Heart right ventricle (tissue), 16 donors: ENCODE measurements at regions not wholly inside any gene's neighbourhood (a gene's known extent, or its start where the extent isn't known, plus 50 kb on each side); places are given as distances from the start of the nearest gene placed in this dataset.

Experiments
- ATAC-seq, 8 donors: fragments of 200-7000 bp; cut with Tn5 transposase; one replicate each; pipeline ENCODE4 v1.9.1; 2020; ENCODE audit warnings: mild to moderate bottlenecking in 8 of 8, moderate library complexity in 8 of 8, moderate number of reproducible peaks in 1 of 8
- DNase-seq, 2 donors: peaks; one replicate each; pipeline ENCODE4 v3.0.0-alpha.2; 2020
- H3K27ac ChIP-seq, 10 donors: fragments of 200-600 bp; sonication (generic) in 2 of 10; one replicate each; pipeline versions ENCODE4 v1.5.0 to v1.8.0; 2020 to 2022; ENCODE audit warnings: mild to moderate bottlenecking in 3 of 10
- H3K27me3 ChIP-seq, 7 donors: fragments of 200-600 bp; one replicate each; pipeline ENCODE4 v1.8.0; 2021 to 2022; ENCODE audit warnings: mild to moderate bottlenecking in 2 of 7
- H3K36me3 ChIP-seq, 9 donors: fragments of 200-600 bp; sonication (generic) in 1 of 9; one replicate each; pipeline versions ENCODE4 v1.5.0 to v1.8.0; 2020 to 2022; ENCODE audit warnings: mild to moderate bottlenecking in 2 of 9
- H3K4me1 ChIP-seq, 9 donors: fragments of 200-600 bp; sonication (generic) in 1 of 9; one replicate each; pipeline versions ENCODE4 v1.5.0 to v1.8.0; 2020 to 2022; ENCODE audit warnings: mild to moderate bottlenecking in 4 of 9
- H3K4me3 ChIP-seq, 10 donors: fragments of 200-600 bp; sonication (generic) in 2 of 10; one replicate each; pipeline versions ENCODE4 v1.5.0 to v1.8.0; 2020 to 2022; ENCODE audit warnings: mild to moderate bottlenecking in 7 of 10, moderate library complexity in 2 of 10
- H3K9me3 ChIP-seq, 11 donors: fragments of 200-600 bp in 10 of 11; sonication (generic) in 2 of 11; one replicate each; pipeline versions ENCODE4 v1.5.0 to v1.8.0; 2013 to 2022; ENCODE audit warnings: mild to moderate bottlenecking in 2 of 11, control low read depth in 1 of 11, moderate library complexity in 1 of 11
- CTCF ChIP-seq, 9 donors: fragments of 200-600 bp; sonication (generic) in 2 of 9; IDR thresholded peaks; one replicate each; pipeline versions ENCODE4 v1.5.0 to v1.8.0; 2021 to 2022; ENCODE audit warnings: antibody characterized with exemption in 9 of 9, mild to moderate bottlenecking in 5 of 9, moderate library complexity in 1 of 9
- WGBS, 2 donors: extraction: QIAGEN DNeasy Blood & Tissue Kit; methylation state at CpG; one replicate each; pipeline ENCODE4 v1.1.7; 2013; ENCODE audit warnings: inconsistent platforms in 1 of 2; 5-methylcytosine and 5-hydroxymethylcytosine counted together
- intact Hi-C, 10 donors: fragments of 100-400 bp; cut with DNase I; formaldehyde crosslinking; loops; one replicate each; pipeline versions ENCODE4 v1.11.1 to v1.14.2; 2022
- donor health status: Arrhythmogenic right ventricular cardiomyopathy.
- donor health status: ischemic (EF 13 %, LVEDD 7.1; RV severe dilation, severe dysfunction).
- donor health status: healthy with polysubstance abuse.
- donor health status: DM: no; HTN: yes; CAD: no.
- donor health status: DM: no; HTN: no; CAD: no.
- donor health status: ischemic (EF 25% LVEDD 6.9; RV normal size, moderate dysfunction).
- donor health status: ischemic (EF 25% LVEDD 5.7; RV mildly dilated, moderate dysfunction).
- donor health status: healthy.
- donor health status: DM: yes; HTN: yes; CAD: no.
- donor health status: Ischemic cardiomyopathy.
- donor health status: ischemic (EF 35%, LVEDD 5.7; RV mildly dilated, moderate dysfunction).
- donor health status: nonischemic (EF 11% LVEDD 7.7; RV severe dilation, severe dysfunction).
- donor health status: DM: yes; HTN: yes; CAD: no.
- donor health status: PGD.
- donor health status: ischemic (EF 29% LVEDD 5.4; RV normal size, mild dysfunction).
- donor health status: nonischemic (EF 23%, LVEDD 6.1; RV moderate dilation, normal function).

GRCh38 chr12:68490476-68490875 is 120.2 kb upstream of the RAP1B start:
- Histone ChIP-seq H3K4me1 (peaks cover 0 to 9% (median 3%) of the 10 kb centered on the region in 9 donors), H3K4me3 (no peak overlapping the region), H3K27me3 (no peaks in the 10 kb centered on the region), H3K27ac (no peak overlapping the region), H3K9me3 (no peaks in the 10 kb centered on the region), H3K36me3 (no peaks in the 10 kb centered on the region)
- ATAC-seq = no peak
- DNase-seq = no peak
- no peak for TF ChIP-seq CTCF (IDR thresholded peaks at IDR 0.05)
- intact Hi-C loops = loop anchor here in 1 of 10 donors (10.0 kb wide), 1 partner anchor 74 kb away; no protein-coding TSS in a partner anchor
- 100% methylated on average over 1 of the region's 1 CpG for WGBS, 2 donors

DNA sequence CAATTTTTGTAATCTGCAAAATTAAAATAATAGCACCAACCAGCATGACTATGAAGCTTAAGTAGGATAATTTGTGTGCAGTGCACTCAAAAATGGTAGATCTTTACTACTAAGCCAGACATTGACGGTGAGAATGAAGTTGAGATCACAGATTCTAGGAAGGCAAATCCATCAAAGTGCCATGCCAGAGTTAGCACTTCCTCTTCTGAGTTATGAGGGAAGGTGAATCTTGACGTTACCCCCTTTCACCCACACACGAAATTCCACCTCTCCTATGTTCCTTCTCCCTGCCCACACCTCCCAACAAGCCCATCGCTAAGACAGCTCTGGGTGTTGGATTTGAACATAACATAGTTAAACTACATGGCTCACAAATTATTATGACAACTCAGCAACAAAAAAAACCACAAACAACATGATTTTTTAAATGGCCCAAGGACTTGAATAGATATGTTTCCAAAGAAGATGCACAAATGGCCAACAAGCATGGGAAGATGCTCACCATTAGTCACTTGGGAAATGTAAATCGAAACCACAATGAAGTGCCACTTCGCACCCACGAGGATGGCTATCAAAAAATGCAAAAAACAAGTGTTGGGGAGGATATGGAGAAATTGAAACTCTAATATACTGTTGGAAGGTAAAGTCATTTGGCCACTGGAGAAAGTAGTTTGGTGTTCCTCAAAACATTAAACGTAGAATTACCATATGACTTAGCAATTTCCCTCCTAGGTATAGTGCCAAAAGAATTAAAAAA is 119.3 kb upstream of the RAP1B start:
- H3K9me3 ChIP-seq = no peaks in the 10 kb centered on the region
- intact Hi-C loops = loop anchor here in 1 of 10 donors (10.0 kb wide), 1 partner anchor 73 kb away; no protein-coding TSS in a partner anchor
- H3K27me3 ChIP-seq = no peaks in the 10 kb centered on the region
- no peaks in the 10 kb centered on the region for H3K36me3 ChIP-seq
- ATAC-seq (no peak), DNase-seq (no peak)
- TF ChIP-seq CTCF (IDR thresholded peaks at IDR 0.05) = no peak
- H3K4me1 ChIP-seq = peaks cover 0 to 18% (median 12%) of the 10 kb centered on the region in 9 donors
- 83 to 86% methylated on average over 8 of the region's 8 CpGs for WGBS, 2 donors
- no peak overlapping the region for H3K4me3 ChIP-seq
- H3K27ac ChIP-seq = no peak overlapping the region

- no peak overlapping the region for H3K4me3 ChIP-seq
- 52 to 53% methylated on average over 3 of the region's 3 CpGs for WGBS, 2 donors
- ATAC-seq (peak; percentile 61 to 94 (median 84)), DNase-seq (no peak)
- peak overlapping the region in 7 of 10 donors; percentile 8 to 64 (median 51) for H3K27ac ChIP-seq
- H3K27me3 ChIP-seq = no peaks in the 10 kb centered on the region
- no peaks in the 10 kb centered on the region for H3K9me3 ChIP-seq
- H3K4me1 ChIP-seq = peaks cover 0 to 21% (median 13%) of the 10 kb centered on the region in 9 donors
- no peak for TF ChIP-seq CTCF (IDR thresholded peaks at IDR 0.05)
- H3K36me3 ChIP-seq = no peaks in the 10 kb centered on the region
- intact Hi-C loops = loop anchor here in 1 of 10 donors (10.0 kb wide), 1 partner anchor 69 kb away; no protein-coding TSS in a partner anchor
Observed at GRCh38 chr12:68495336-68496070, 115.2 kb upstream of the RAP1B start.

DNA sequence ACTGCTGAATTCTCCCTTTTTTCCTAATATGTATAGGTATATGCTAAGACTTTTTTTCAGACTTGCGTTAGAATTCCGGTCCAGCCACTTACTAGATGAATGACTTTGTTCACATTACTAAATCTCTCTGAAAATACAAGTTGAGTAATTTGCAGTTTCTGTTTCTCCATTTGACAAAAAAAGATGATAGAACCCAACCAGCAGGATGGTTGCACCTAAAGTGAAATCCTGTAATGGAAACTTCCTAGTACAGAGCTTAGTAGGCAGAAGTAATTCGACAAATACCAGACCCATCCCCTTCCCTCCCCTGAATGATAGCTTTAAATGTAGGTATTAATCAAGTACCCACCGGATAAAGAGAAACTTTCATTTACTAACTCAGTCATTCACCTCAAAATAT is 113.6 kb upstream of the RAP1B start:
- Histone ChIP-seq H3K27ac (no peak overlapping the region), H3K36me3 (no peaks in the 10 kb centered on the region), H3K9me3 (no peaks in the 10 kb centered on the region), H3K4me3 (no peak overlapping the region), H3K27me3 (no peaks in the 10 kb centered on the region), H3K4me1 (peaks cover 0 to 21% (median 13%) of the 10 kb centered on the region in 9 donors)
- WGBS, 2 donors = 94% methylated on average over 4 of the region's 4 CpGs
- DNase-seq (no peak), ATAC-seq (no peak)
- TF ChIP-seq CTCF (IDR thresholded peaks at IDR 0.05) = no peak
- intact Hi-C loops = loop anchor here in 1 of 10 donors (10.0 kb wide), 1 partner anchor 68 kb away; no protein-coding TSS in a partner anchor
